ENCODE measurements at regions not wholly inside any gene's neighbourhood (a gene's known extent, or its start where the extent isn't known, plus 50 kb on each side); places are given as distances from the start of the nearest gene placed in this dataset.

GRCh38 chr14:95460647-95461478, 55.6 kb downstream of the SYNE3 start:
- TF ChIP-seq, protein P1, sequence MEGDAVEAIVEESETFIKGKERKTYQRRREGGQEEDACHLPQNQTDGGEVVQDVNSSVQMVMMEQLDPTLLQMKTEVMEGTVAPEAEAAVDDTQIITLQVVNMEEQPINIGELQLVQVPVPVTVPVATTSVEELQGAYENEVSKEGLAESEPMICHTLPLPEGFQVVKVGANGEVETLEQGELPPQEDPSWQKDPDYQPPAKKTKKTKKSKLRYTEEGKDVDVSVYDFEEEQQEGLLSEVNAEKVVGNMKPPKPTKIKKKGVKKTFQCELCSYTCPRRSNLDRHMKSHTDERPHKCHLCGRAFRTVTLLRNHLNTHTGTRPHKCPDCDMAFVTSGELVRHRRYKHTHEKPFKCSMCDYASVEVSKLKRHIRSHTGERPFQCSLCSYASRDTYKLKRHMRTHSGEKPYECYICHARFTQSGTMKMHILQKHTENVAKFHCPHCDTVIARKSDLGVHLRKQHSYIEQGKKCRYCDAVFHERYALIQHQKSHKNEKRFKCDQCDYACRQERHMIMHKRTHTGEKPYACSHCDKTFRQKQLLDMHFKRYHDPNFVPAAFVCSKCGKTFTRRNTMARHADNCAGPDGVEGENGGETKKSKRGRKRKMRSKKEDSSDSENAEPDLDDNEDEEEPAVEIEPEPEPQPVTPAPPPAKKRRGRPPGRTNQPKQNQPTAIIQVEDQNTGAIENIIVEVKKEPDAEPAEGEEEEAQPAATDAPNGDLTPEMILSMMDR (IDR thresholded peaks at IDR 0.05; ENCODE audit: borderline replicate concordance, extremely low read depth, low read length, poor library complexity, severe bottlenecking): no peak
- TF ChIP-seq EZH2 (IDR thresholded peaks at IDR 0.05; ENCODE audit: borderline replicate concordance, low read depth, low read length, severe bottlenecking): no peak

Measured in DND-41 (cell line).